ENCODE measurements at regions not wholly inside any gene's neighbourhood (a gene's known extent, or its start where the extent isn't known, plus 50 kb on each side); places are given as distances from the start of the nearest gene placed in this dataset.

DNA sequence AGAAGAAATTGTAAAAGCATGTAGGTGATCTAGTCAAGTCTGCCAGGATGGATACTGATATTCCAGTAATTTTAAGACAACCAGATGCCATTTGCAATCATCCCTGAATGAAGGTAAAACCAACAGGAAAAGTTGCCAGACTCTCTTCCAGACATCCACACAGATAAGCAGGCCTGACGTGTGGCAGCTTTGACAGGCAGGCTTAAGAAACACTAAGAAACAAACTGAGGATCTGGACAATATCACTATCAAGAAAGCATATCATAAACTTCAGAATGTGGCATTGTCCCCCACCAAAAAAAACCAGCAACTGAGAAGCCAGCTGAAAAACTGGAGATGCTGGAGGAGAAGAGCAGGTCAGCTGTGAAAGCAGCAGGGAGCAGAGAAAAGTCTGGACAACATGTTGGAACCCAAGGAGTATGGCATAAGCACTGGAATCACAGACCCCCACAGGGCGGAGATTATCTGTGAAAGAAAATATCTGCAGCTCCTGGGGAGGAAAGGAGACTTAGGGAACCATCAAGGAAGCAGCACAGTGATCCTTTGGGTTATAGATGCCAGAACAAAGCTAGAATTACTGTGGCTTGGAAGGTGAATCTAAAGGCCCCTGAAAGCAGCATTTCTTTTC lies 307.0 kb downstream of the CWC27 start:
- H3K27ac Mint-ChIP-seq, result peak overlapping the region; percentile 57; the same call in 1 of the 2 replicates
- TF ChIP-seq, protein P1, sequence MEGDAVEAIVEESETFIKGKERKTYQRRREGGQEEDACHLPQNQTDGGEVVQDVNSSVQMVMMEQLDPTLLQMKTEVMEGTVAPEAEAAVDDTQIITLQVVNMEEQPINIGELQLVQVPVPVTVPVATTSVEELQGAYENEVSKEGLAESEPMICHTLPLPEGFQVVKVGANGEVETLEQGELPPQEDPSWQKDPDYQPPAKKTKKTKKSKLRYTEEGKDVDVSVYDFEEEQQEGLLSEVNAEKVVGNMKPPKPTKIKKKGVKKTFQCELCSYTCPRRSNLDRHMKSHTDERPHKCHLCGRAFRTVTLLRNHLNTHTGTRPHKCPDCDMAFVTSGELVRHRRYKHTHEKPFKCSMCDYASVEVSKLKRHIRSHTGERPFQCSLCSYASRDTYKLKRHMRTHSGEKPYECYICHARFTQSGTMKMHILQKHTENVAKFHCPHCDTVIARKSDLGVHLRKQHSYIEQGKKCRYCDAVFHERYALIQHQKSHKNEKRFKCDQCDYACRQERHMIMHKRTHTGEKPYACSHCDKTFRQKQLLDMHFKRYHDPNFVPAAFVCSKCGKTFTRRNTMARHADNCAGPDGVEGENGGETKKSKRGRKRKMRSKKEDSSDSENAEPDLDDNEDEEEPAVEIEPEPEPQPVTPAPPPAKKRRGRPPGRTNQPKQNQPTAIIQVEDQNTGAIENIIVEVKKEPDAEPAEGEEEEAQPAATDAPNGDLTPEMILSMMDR (IDR thresholded peaks at IDR 0.05), result no peak
- TF ChIP-seq MXD4 (CRISPR knock-in tag; IDR thresholded peaks at IDR 0.05; ENCODE audit: borderline replicate concordance), result no peak
- TF ChIP-seq ZNF317 (CRISPR knock-in tag; IDR thresholded peaks at IDR 0.05; ENCODE audit: borderline replicate concordance, low read depth), result no peak
- no peaks in the 10 kb centered on the region for H3K27me3 Mint-ChIP-seq (ENCODE audit: low read depth)

DNA sequence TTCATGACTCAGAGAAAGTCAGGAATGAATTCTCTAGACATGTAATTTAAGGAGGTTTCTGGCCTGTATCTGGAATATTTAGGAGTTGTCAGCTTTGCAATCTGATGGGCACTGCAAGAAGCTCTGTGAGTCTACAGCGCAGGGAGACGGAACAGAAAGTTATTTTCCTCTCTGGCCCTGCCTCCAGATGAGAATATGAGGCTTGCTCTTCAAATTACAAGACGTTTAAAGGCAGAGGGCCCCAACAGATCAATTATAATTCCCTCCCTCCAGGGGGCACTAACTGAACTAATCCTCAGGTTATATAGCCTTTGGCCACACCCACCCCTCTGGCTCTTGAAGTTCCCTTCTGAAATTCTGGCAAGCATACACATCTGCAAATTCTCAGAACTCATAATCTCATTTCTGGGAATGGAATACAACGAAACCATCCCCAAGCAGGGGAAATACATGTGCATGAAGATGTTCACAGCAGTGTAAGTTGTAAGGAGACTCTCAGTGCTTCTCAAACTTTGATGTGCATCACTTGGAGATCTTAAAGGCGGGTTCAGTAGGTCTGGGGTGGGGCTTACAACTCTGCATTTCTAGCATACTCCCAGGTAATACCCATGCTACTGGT lies 307.6 kb downstream of the CWC27 start:
- no peaks in the 10 kb centered on the region for H3K9me3 Mint-ChIP-seq
- DNase-seq (ENCODE audit: low spot score), result peak; percentile 29
- peak overlapping the region; percentile 57; the same call in 1 of the 2 replicates for H3K27ac Mint-ChIP-seq
- ChIA-PET CTCF (interaction anchor here (1.1 to 1.2 kb wide), 2 partner anchors 119 to 407 kb away, joined by 3 to 7 read pairs; no protein-coding TSS in a partner anchor), POLR2A (no interaction called here)
- TF ChIP-seq ZNF671 (CRISPR knock-in tag; IDR thresholded peaks at IDR 0.05) (no peak), RELA (CRISPR knock-in tag; IDR thresholded peaks at IDR 0.05; ENCODE audit: borderline replicate concordance) (no peak), ZNF396 (CRISPR knock-in tag; IDR thresholded peaks at IDR 0.05; ENCODE audit: borderline replicate concordance) (no peak), SMAD4 (CRISPR knock-in tag; IDR thresholded peaks at IDR 0.05) (no peak), KAT7 (CRISPR knock-in tag; IDR thresholded peaks at IDR 0.05; ENCODE audit: borderline replicate concordance) (no peak), SOX15 (CRISPR knock-in tag; IDR thresholded peaks at IDR 0.05) (no peak), ZNF219 (CRISPR knock-in tag; IDR thresholded peaks at IDR 0.05; ENCODE audit: borderline replicate concordance) (no peak), GABPB1 (CRISPR knock-in tag; IDR thresholded peaks at IDR 0.05) (no peak), ZBTB21 (CRISPR knock-in tag; IDR thresholded peaks at IDR 0.05; ENCODE audit: borderline replicate concordance) (no peak), CREM (CRISPR knock-in tag; IDR thresholded peaks at IDR 0.05) (no peak)
- TF ChIP-seq, protein P2, sequence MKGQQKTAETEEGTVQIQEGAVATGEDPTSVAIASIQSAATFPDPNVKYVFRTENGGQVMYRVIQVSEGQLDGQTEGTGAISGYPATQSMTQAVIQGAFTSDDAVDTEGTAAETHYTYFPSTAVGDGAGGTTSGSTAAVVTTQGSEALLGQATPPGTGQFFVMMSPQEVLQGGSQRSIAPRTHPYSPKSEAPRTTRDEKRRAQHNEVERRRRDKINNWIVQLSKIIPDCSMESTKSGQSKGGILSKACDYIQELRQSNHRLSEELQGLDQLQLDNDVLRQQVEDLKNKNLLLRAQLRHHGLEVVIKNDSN (CRISPR knock-in tag; IDR thresholded peaks at IDR 0.05), result no peak
- TF ChIP-seq, protein P3, sequence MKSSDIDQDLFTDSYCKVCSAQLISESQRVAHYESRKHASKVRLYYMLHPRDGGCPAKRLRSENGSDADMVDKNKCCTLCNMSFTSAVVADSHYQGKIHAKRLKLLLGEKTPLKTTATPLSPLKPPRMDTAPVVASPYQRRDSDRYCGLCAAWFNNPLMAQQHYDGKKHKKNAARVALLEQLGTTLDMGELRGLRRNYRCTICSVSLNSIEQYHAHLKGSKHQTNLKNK (CRISPR knock-in tag; IDR thresholded peaks at IDR 0.05), result no peak
- TF ChIP-seq, protein P4, sequence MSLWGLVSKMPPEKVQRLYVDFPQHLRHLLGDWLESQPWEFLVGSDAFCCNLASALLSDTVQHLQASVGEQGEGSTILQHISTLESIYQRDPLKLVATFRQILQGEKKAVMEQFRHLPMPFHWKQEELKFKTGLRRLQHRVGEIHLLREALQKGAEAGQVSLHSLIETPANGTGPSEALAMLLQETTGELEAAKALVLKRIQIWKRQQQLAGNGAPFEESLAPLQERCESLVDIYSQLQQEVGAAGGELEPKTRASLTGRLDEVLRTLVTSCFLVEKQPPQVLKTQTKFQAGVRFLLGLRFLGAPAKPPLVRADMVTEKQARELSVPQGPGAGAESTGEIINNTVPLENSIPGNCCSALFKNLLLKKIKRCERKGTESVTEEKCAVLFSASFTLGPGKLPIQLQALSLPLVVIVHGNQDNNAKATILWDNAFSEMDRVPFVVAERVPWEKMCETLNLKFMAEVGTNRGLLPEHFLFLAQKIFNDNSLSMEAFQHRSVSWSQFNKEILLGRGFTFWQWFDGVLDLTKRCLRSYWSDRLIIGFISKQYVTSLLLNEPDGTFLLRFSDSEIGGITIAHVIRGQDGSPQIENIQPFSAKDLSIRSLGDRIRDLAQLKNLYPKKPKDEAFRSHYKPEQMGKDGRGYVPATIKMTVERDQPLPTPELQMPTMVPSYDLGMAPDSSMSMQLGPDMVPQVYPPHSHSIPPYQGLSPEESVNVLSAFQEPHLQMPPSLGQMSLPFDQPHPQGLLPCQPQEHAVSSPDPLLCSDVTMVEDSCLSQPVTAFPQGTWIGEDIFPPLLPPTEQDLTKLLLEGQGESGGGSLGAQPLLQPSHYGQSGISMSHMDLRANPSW (CRISPR knock-in tag; conservative IDR thresholded peaks at IDR 0.05; ENCODE audit: low read depth), result no peak
- TF ChIP-seq, protein P5, sequence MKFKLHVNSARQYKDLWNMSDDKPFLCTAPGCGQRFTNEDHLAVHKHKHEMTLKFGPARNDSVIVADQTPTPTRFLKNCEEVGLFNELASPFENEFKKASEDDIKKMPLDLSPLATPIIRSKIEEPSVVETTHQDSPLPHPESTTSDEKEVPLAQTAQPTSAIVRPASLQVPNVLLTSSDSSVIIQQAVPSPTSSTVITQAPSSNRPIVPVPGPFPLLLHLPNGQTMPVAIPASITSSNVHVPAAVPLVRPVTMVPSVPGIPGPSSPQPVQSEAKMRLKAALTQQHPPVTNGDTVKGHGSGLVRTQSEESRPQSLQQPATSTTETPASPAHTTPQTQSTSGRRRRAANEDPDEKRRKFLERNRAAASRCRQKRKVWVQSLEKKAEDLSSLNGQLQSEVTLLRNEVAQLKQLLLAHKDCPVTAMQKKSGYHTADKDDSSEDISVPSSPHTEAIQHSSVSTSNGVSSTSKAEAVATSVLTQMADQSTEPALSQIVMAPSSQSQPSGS (CRISPR knock-in tag; IDR thresholded peaks at IDR 0.05; ENCODE audit: borderline replicate concordance, low read depth), result no peak
- TF ChIP-seq, protein P6, sequence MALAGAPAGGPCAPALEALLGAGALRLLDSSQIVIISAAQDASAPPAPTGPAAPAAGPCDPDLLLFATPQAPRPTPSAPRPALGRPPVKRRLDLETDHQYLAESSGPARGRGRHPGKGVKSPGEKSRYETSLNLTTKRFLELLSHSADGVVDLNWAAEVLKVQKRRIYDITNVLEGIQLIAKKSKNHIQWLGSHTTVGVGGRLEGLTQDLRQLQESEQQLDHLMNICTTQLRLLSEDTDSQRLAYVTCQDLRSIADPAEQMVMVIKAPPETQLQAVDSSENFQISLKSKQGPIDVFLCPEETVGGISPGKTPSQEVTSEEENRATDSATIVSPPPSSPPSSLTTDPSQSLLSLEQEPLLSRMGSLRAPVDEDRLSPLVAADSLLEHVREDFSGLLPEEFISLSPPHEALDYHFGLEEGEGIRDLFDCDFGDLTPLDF (CRISPR knock-in tag; IDR thresholded peaks at IDR 0.05), result no peak
- TF ChIP-seq, protein P7, sequence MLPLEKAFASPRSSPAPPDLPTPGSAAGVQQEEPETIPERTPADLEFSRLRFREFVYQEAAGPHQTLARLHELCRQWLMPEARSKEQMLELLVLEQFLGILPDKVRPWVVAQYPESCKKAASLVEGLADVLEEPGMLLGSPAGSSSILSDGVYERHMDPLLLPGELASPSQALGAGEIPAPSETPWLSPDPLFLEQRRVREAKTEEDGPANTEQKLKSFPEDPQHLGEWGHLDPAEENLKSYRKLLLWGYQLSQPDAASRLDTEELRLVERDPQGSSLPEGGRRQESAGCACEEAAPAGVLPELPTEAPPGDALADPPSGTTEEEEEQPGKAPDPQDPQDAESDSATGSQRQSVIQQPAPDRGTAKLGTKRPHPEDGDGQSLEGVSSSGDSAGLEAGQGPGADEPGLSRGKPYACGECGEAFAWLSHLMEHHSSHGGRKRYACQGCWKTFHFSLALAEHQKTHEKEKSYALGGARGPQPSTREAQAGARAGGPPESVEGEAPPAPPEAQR (CRISPR knock-in tag; IDR thresholded peaks at IDR 0.05), result no peak
- peak; percentile 89 for ATAC-seq
- H3K4me3 Mint-ChIP-seq, result no peak overlapping the region
- H3K4me1 Mint-ChIP-seq, result peaks cover 49% of the 10 kb centered on the region
- no peaks in the 10 kb centered on the region for H3K27me3 Mint-ChIP-seq (ENCODE audit: low read depth)
- H3K36me3 Mint-ChIP-seq, result no peaks in the 10 kb centered on the region

More for the DNA sequence above, 307.0 kb downstream of the CWC27 start:
- ChIA-PET CTCF (interaction anchor here (1.1 to 1.2 kb wide), 2 partner anchors 118 to 408 kb away, joined by 3 to 7 read pairs; no protein-coding TSS in a partner anchor), POLR2A (no interaction called here)
- ATAC-seq (no peak), DNase-seq (ENCODE audit: low spot score) (no peak)
- Mint-ChIP-seq H3K4me3 (no peak overlapping the region), H3K9me3 (no peaks in the 10 kb centered on the region), H3K4me1 (peaks cover 45% of the 10 kb centered on the region), H3K36me3 (no peaks in the 10 kb centered on the region)
